GM20431 (cell line): ENCODE measurements at regions not wholly inside any gene's neighbourhood (a gene's known extent, or its start where the extent isn't known, plus 50 kb on each side); places are given as distances from the start of the nearest gene placed in this dataset.
"Not testable (repeated sequence)": the region's sequence is repeated elsewhere in the genome, so short reads cannot be mapped to it uniquely, and the experiment has no call there.

Experiments
- in situ Hi-C: fragments of 300-500 bp; cut with MseI, MboI; formaldehyde crosslinking; loops from one replicate; pipeline ENCODE4 v1.15.0; 2020; ENCODE audit warnings: low sequenced_read_pairs; ENCODE audit not compliant: unreplicated experiment

GRCh38 chr5:8727396-8727795 is 818.5 kb downstream of the SEMA5A start:
- in situ Hi-C loops, result no loop called here

- in situ Hi-C loops, result no loop called here
These were observed 816.4 kb downstream of the SEMA5A start for GRCh38 chr5:8729437-8729836.

GRCh38 chr5:8730194-8730593 is 815.7 kb downstream of the SEMA5A start:
- in situ Hi-C loops, result no loop called here

GRCh38 chr5:8731110-8731509 is 814.8 kb downstream of the SEMA5A start:
- in situ Hi-C loops, result not testable (repeated sequence)

GRCh38 chr5:8740595-8740994 is 805.3 kb downstream of the SEMA5A start:
- in situ Hi-C loops, result no loop called here

- in situ Hi-C loops, result no loop called here
These were observed 796.3 kb downstream of the SEMA5A start for GRCh38 chr5:8749556-8749955.

GRCh38 chr5:8750100-8750499 is 795.8 kb downstream of the SEMA5A start:
- in situ Hi-C loops, result loop anchor here (25.0 kb wide), 1 partner anchor 462 kb away; no protein-coding TSS in a partner anchor

- in situ Hi-C loops, result loop anchor here (25.0 kb wide), 1 partner anchor 460 kb away; no protein-coding TSS in a partner anchor
These were observed 793.9 kb downstream of the SEMA5A start for GRCh38 chr5:8751971-8752370.

GRCh38 chr5:8752595-8752994 is 793.3 kb downstream of the SEMA5A start:
- in situ Hi-C loops, result loop anchor here (25.0 kb wide), 1 partner anchor 460 kb away; no protein-coding TSS in a partner anchor

GRCh38 chr5:8756498-8757084 is 789.3 kb downstream of the SEMA5A start:
- in situ Hi-C loops, result loop anchor here (25.0 kb wide), 1 partner anchor 456 kb away; no protein-coding TSS in a partner anchor

GRCh38 chr5:8765886-8766285 is 780.0 kb downstream of the SEMA5A start:
- in situ Hi-C loops, result loop anchor here (25.0 kb wide), 1 partner anchor 446 kb away; no protein-coding TSS in a partner anchor

- in situ Hi-C loops, result loop anchor here (25.0 kb wide), 1 partner anchor 446 kb away; no protein-coding TSS in a partner anchor
These were observed 779.4 kb downstream of the SEMA5A start for GRCh38 chr5:8766448-8766847.

- in situ Hi-C loops, result loop anchor here (25.0 kb wide), 1 partner anchor 445 kb away; no protein-coding TSS in a partner anchor
These were observed 778.8 kb downstream of the SEMA5A start for GRCh38 chr5:8767111-8767510.

- in situ Hi-C loops, result loop anchor here (25.0 kb wide), 1 partner anchor 445 kb away; no protein-coding TSS in a partner anchor
These were observed 778.1 kb downstream of the SEMA5A start for GRCh38 chr5:8767746-8768145.

GRCh38 chr5:8769631-8770030 is 776.2 kb downstream of the SEMA5A start:
- in situ Hi-C loops, result loop anchor here (25.0 kb wide), 1 partner anchor 443 kb away; no protein-coding TSS in a partner anchor

- in situ Hi-C loops, result loop anchor here (25.0 kb wide), 1 partner anchor 442 kb away; no protein-coding TSS in a partner anchor
These were observed 775.4 kb downstream of the SEMA5A start for GRCh38 chr5:8770431-8770830.

GRCh38 chr5:8773046-8773615 is 772.7 kb downstream of the SEMA5A start:
- in situ Hi-C loops, result loop anchor here (25.0 kb wide), 1 partner anchor 439 kb away; no protein-coding TSS in a partner anchor

- in situ Hi-C loops, result no loop called here
These were observed 761.2 kb downstream of the SEMA5A start for GRCh38 chr5:8784692-8785091.

- in situ Hi-C loops, result no loop called here
These were observed 757.6 kb downstream of the SEMA5A start for GRCh38 chr5:8788246-8788645.

- in situ Hi-C loops, result no loop called here
These were observed 740.2 kb downstream of the SEMA5A start for GRCh38 chr5:8805653-8806052.

- in situ Hi-C loops, result no loop called here
These were observed 738.2 kb downstream of the SEMA5A start for GRCh38 chr5:8807636-8808035.
